ENCODE measurements at regions not wholly inside any gene's neighbourhood (a gene's known extent, or its start where the extent isn't known, plus 50 kb on each side); places are given as distances from the start of the nearest gene placed in this dataset.

DNA sequence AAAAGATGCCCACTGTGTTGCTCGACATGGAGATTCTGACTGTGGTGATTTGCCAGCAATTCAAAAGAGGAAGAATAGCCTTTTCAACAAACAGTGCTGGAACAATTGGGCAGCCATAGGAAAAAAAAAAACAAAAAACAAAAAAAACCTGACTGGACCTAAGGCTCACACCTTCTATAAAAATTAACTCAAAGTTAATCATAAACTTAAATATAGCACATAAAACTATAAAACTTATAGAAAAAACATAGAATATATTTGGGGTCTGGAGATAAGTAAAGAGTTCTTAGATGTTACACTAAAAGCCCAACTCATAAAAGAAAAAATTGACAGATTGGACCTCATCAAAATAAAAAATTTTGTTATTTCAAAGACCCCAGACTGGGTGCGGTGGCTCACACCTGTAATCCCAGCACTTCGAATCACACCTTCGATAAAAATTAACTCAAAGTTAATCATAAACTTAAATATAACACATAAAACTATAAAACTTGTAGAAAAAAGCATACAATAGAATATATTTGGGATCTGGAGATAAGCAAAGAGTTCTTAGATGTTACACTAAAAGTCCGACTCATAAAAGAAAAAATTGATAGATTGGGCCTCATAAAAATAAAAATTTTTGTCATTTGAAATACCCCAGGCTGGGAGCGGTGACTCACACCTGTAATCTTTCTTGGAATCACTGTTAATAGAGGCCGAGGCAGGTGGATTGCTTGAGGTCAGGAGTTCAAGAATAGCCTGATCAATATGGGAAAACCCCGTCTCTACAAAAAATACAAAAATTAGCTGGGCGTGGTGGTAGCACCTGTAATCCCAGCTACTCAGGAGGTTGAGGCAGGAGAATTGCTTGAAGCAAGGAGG lies 115.6 kb upstream of the FAM83B start:
- Histone ChIP-seq H3K27ac (ENCODE audit: low read depth, low read length, poor library complexity, severe bottlenecking) (no peak overlapping the region), H3K4me1 (ENCODE audit: insufficient read depth, low read length, poor library complexity, severe bottlenecking) (no peaks in the 10 kb centered on the region), H3K27me3 (replicated peaks; ENCODE audit: insufficient read depth, low read depth, low read length, poor library complexity) (no peaks in the 10 kb centered on the region), H3K36me3 (ENCODE audit: insufficient read depth, low read length, poor library complexity, severe bottlenecking) (no peaks in the 10 kb centered on the region), H3K9me3 (ENCODE audit: low read depth, low read length, poor library complexity, severe bottlenecking) (peaks cover 6% of the 10 kb centered on the region), H3K4me3 (ENCODE audit: low read depth, low read length, poor library complexity, severe bottlenecking) (no peak overlapping the region)
- ChIA-PET CTCF (interaction anchor here (0.7 kb wide), 1 partner anchor 13 kb away, joined by 13 read pairs; no protein-coding TSS in a partner anchor), POLR2A (ENCODE audit: low non-redundant PET) (interaction anchor here (0.7 kb wide), 1 partner anchor 13 kb away, joined by 4 read pairs; no protein-coding TSS in a partner anchor)
- DNase-seq (ENCODE audit: low spot score) = no peak
- BruUV-seq (replicated peaks) = no TSS peak
- TF ChIP-seq, protein P1, sequence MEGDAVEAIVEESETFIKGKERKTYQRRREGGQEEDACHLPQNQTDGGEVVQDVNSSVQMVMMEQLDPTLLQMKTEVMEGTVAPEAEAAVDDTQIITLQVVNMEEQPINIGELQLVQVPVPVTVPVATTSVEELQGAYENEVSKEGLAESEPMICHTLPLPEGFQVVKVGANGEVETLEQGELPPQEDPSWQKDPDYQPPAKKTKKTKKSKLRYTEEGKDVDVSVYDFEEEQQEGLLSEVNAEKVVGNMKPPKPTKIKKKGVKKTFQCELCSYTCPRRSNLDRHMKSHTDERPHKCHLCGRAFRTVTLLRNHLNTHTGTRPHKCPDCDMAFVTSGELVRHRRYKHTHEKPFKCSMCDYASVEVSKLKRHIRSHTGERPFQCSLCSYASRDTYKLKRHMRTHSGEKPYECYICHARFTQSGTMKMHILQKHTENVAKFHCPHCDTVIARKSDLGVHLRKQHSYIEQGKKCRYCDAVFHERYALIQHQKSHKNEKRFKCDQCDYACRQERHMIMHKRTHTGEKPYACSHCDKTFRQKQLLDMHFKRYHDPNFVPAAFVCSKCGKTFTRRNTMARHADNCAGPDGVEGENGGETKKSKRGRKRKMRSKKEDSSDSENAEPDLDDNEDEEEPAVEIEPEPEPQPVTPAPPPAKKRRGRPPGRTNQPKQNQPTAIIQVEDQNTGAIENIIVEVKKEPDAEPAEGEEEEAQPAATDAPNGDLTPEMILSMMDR (conservative IDR thresholded peaks at IDR 0.05; ENCODE audit: low read depth, low read length) = no peak
- TF ChIP-seq EZH2 (IDR thresholded peaks at IDR 0.05; ENCODE audit: borderline replicate concordance, low read depth, low read length, poor library complexity, severe bottlenecking) = no peak
- intact Hi-C loops (cut with micrococcal nuclease; ENCODE audit: unreplicated experiment) = no loop called here

DNA sequence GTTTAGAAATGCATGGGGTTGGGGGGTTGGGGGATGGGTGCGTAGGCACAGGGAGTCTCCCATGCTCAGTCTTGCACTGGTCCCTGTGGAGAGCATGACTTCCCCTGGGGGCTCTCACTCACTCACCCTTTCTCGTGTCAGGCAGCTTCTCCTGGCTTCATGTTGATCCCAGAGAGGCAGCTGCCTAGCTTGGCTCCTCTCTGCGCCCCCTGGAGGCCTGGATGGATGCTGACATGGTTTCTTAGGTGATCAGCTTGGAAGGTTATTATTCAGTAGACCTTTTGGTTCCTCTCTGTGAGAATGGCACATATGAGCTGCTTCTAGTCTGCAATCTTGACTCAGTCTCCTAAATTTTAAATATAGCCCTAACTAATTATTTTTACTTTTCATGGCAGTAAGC lies 109.3 kb upstream of the FAM83B start:
- H3K4me1 ChIP-seq (ENCODE audit: insufficient read depth, low read length, poor library complexity, severe bottlenecking) = no peaks in the 10 kb centered on the region
- ChIA-PET POLR2A (ENCODE audit: low non-redundant PET) (no interaction called here), CTCF (no interaction called here)
- H3K36me3 ChIP-seq (ENCODE audit: insufficient read depth, low read length, poor library complexity, severe bottlenecking) = no peaks in the 10 kb centered on the region
- TF ChIP-seq, protein P1 (conservative IDR thresholded peaks at IDR 0.05; ENCODE audit: low read depth, low read length) = peak; percentile 46
- no peak for TF ChIP-seq EZH2 (IDR thresholded peaks at IDR 0.05; ENCODE audit: borderline replicate concordance, low read depth, low read length, poor library complexity, severe bottlenecking)
- no peaks in the 10 kb centered on the region for H3K27me3 ChIP-seq (replicated peaks; ENCODE audit: insufficient read depth, low read depth, low read length, poor library complexity)
- no peak overlapping the region for H3K4me3 ChIP-seq (ENCODE audit: low read depth, low read length, poor library complexity, severe bottlenecking)
- H3K27ac ChIP-seq (ENCODE audit: low read depth, low read length, poor library complexity, severe bottlenecking) = no peak overlapping the region
- DNase-seq (ENCODE audit: low spot score) = peak; percentile 35
- BruUV-seq (replicated peaks) = no TSS peak
- H3K9me3 ChIP-seq (ENCODE audit: low read depth, low read length, poor library complexity, severe bottlenecking) = peaks cover 6% of the 10 kb centered on the region
- intact Hi-C loops (cut with micrococcal nuclease; ENCODE audit: unreplicated experiment) = no loop called here

- no peak for DNase-seq (ENCODE audit: low spot score)
- intact Hi-C loops (cut with micrococcal nuclease; ENCODE audit: unreplicated experiment) = no loop called here
- no peaks in the 10 kb centered on the region for H3K27me3 ChIP-seq (replicated peaks; ENCODE audit: insufficient read depth, low read depth, low read length, poor library complexity)
- H3K4me3 ChIP-seq (ENCODE audit: low read depth, low read length, poor library complexity, severe bottlenecking) = no peak overlapping the region
- H3K36me3 ChIP-seq (ENCODE audit: insufficient read depth, low read length, poor library complexity, severe bottlenecking) = no peaks in the 10 kb centered on the region
- ChIA-PET POLR2A (ENCODE audit: low non-redundant PET) (no interaction called here), CTCF (no interaction called here)
- peaks cover 7% of the 10 kb centered on the region for H3K9me3 ChIP-seq (ENCODE audit: low read depth, low read length, poor library complexity, severe bottlenecking)
- H3K4me1 ChIP-seq (ENCODE audit: insufficient read depth, low read length, poor library complexity, severe bottlenecking) = no peaks in the 10 kb centered on the region
- TF ChIP-seq, protein P1 (conservative IDR thresholded peaks at IDR 0.05; ENCODE audit: low read depth, low read length) = no peak
- no peak for TF ChIP-seq EZH2 (IDR thresholded peaks at IDR 0.05; ENCODE audit: borderline replicate concordance, low read depth, low read length, poor library complexity, severe bottlenecking)
- no TSS peak for BruUV-seq (replicated peaks)
- H3K27ac ChIP-seq (ENCODE audit: low read depth, low read length, poor library complexity, severe bottlenecking) = no peak overlapping the region
Measured at GRCh38 chr6:54747955-54748354, 98.6 kb upstream of the FAM83B start.
